Stomach (tissue), 8 donors: ENCODE measurements at regions not wholly inside any gene's neighbourhood (a gene's known extent, or its start where the extent isn't known, plus 50 kb on each side); places are given as distances from the start of the nearest gene placed in this dataset.

ENCODE experiments used
- DNase-seq, 2 donors: peaks; one replicate each; pipeline versions ENCODE4 v3.0.0 to v3.0.0-alpha.2; 2013 to 2019
- H3K27ac ChIP-seq, 5 donors: fragments of 200-600 bp in 4 of 5; sonication (generic) in 4 of 5; one replicate each; pipeline ENCODE4 v1.5.1; 2013 to 2019; ENCODE audit warnings: mild to moderate bottlenecking in 1 of 5, moderate library complexity in 1 of 5
- H3K27me3 ChIP-seq, 3 donors: fragments of 200-600 bp; sonication (generic); one replicate each; pipeline ENCODE4 v1.5.1; 2017 to 2019; ENCODE audit warnings: mixed run types in 1 of 3
- H3K36me3 ChIP-seq, 4 donors: fragments of 200-600 bp; sonication (generic); 1 replicate in 3 of 4; 2 replicates in 1 of 4; pipeline ENCODE4 v1.5.1; 2016 to 2019
- H3K4me1 ChIP-seq, 4 donors: fragments of 200-600 bp; sonication (generic); one replicate each; pipeline ENCODE4 v1.5.1; 2016 to 2019
- H3K4me3 ChIP-seq, 4 donors: fragments of 200-600 bp; sonication (generic) in 3 of 4; one replicate each; pipeline ENCODE4 v1.5.1; 2016 to 2019; ENCODE audit warnings: mild to moderate bottlenecking in 1 of 4
- H3K9me3 ChIP-seq, 4 donors: fragments of 200-600 bp; sonication (generic); one replicate each; pipeline ENCODE4 v1.5.1; 2016 to 2019
- CTCF ChIP-seq, 7 experiments: fragments of 450-650 bp in 4 of 7; fragments of 200-600 bp in 3 of 7; sonication (generic) in 3 of 7; IDR thresholded peaks; one replicate each; pipeline ENCODE4 v1.5.1; 2016 to 2019; ENCODE audit warnings: antibody characterized with exemption in 7 of 7, control low read depth in 2 of 7, mild to moderate bottlenecking in 1 of 7
- EP300 ChIP-seq: sonication (generic); formaldehyde crosslinking; IDR thresholded peaks from one replicate; pipeline ENCODE4 v1.6.1; 2017; ENCODE audit warnings: antibody characterized with exemption
- POLR2A ChIP-seq, 4 donors: fragments of 450-650 bp; IDR thresholded peaks; one replicate each; pipeline ENCODE4 v1.6.1; 2016; ENCODE audit warnings: antibody characterized with exemption in 4 of 4, control low read depth in 2 of 4, mild to moderate bottlenecking in 1 of 4, moderate library complexity in 1 of 4
- POLR2AphosphoS5 ChIP-seq, 3 donors: sonication (generic); formaldehyde crosslinking; IDR thresholded peaks; one replicate each; pipeline ENCODE4 v1.6.1; 2016; ENCODE audit warnings: antibody characterized with exemption in 3 of 3
- WGBS, 5 donors: extraction: QIAGEN DNeasy Blood & Tissue Kit in 3 of 5; methylation state at CpG; one replicate each; pipeline versions ENCODE4 v1.1.5 to v1.1.7; 2013 to 2018; 5-methylcytosine and 5-hydroxymethylcytosine counted together
- intact Hi-C: fragments of 100-400 bp; cut with DNase I; formaldehyde crosslinking; loops from one replicate; pipeline ENCODE4 v1.15.1; 2023; ENCODE audit warnings: low total_unique reads
- small RNA-seq, 4 donors: library from RNA; depleted of rRNA; stranded (forward); fragments of <200 nt; gene quantifications; one replicate each; pipeline ENCODE3, GENCODE V24; 2016
- donor health status: healthy with polysubstance abuse.
- donor health status: Bipolar disorder and iron deficiency.
- donor health status: healthy.

GRCh38 chr5:81802625-81803024, 51.7 kb upstream of the SSBP2 start:
- Histone ChIP-seq H3K4me3 (no peak overlapping the region), H3K27ac (no peak overlapping the region), H3K36me3 (no peaks in the 10 kb centered on the region), H3K4me1 (no peaks in the 10 kb centered on the region), H3K9me3 (peaks cover 0 to 12% (median 4%) of the 10 kb centered on the region in 4 donors), H3K27me3 (no peaks in the 10 kb centered on the region)
- TF ChIP-seq EP300 (no peak), POLR2A (IDR thresholded peaks at IDR 0.05) (no peak), CTCF (IDR thresholded peaks at IDR 0.05) (no peak), POLR2AphosphoS5 (IDR thresholded peaks at IDR 0.05) (no peak)
- 82 to 97% (median 97%) methylated on average over 2 of the region's 2 CpGs for WGBS, 5 donors
- DNase-seq: no peak
- intact Hi-C loops: no loop called here

- Histone ChIP-seq H3K4me1 (no peaks in the 10 kb centered on the region), H3K4me3 (no peak overlapping the region), H3K27me3 (no peaks in the 10 kb centered on the region), H3K27ac (no peak overlapping the region), H3K9me3 (peaks cover 0 to 6% (median 1%) of the 10 kb centered on the region in 4 donors), H3K36me3 (no peaks in the 10 kb centered on the region)
- 69 to 97% (median 86%) methylated on average over 2 of the region's 2 CpGs for WGBS, 5 donors
- TF ChIP-seq POLR2AphosphoS5 (IDR thresholded peaks at IDR 0.05): no peak
- no peak for TF ChIP-seq CTCF (IDR thresholded peaks at IDR 0.05)
- no peak for TF ChIP-seq EP300
- TF ChIP-seq POLR2A (IDR thresholded peaks at IDR 0.05): no peak
- no peak for DNase-seq
- intact Hi-C loops: no loop called here
These were observed 51.1 kb upstream of the SSBP2 start for GRCh38 chr5:81802020-81802419.

GRCh38 chr5:81800797-81801196, 49.9 kb upstream of the SSBP2 start:
- no peak overlapping the region for H3K4me3 ChIP-seq
- DNase-seq: no peak
- H3K27ac ChIP-seq: no peak overlapping the region
- no peaks in the 10 kb centered on the region for H3K27me3 ChIP-seq
- no peaks in the 10 kb centered on the region for H3K9me3 ChIP-seq
- no peak for TF ChIP-seq POLR2AphosphoS5 (IDR thresholded peaks at IDR 0.05)
- no peak for TF ChIP-seq POLR2A (IDR thresholded peaks at IDR 0.05)
- TF ChIP-seq EP300: no peak
- TF ChIP-seq CTCF (IDR thresholded peaks at IDR 0.05): no peak
- intact Hi-C loops: no loop called here
- WGBS, 5 donors: 30 to 48% (median 39%) methylated on average over 1 of the region's 1 CpG
- no peaks in the 10 kb centered on the region for H3K4me1 ChIP-seq
- no peaks in the 10 kb centered on the region for H3K36me3 ChIP-seq

Small RNAs in the stretch of these regions (small RNA-seq; reads per million reads assigned to genes)
- 0 to 0.15 (median 0) reads per million in 4 donors for gene SEM1P1
